ENCODE measurements at regions not wholly inside any gene's neighbourhood (a gene's known extent, or its start where the extent isn't known, plus 50 kb on each side); places are given as distances from the start of the nearest gene placed in this dataset.

- no peak for DNase-seq
Observed at GRCh38 chr6:170176898-170177771, 113.7 kb downstream of the DLL1 start.

- DNase-seq, result no peak
Observed at GRCh38 chr6:170176136-170176897, 114.6 kb downstream of the DLL1 start.

GRCh38 chr6:170175644-170176135 is 115.2 kb downstream of the DLL1 start:
- no peak for DNase-seq

GRCh38 chr6:170174771-170175643 is 115.9 kb downstream of the DLL1 start:
- no peak for DNase-seq

- DNase-seq, result no peak
Observed at GRCh38 chr6:170174124-170174770, 116.6 kb downstream of the DLL1 start.

- no peak for DNase-seq
Observed at GRCh38 chr6:170173335-170173881, 117.5 kb downstream of the DLL1 start.

- DNase-seq, result no peak
Observed at GRCh38 chr6:170172825-170173256, 118.0 kb downstream of the DLL1 start.

GRCh38 chr6:170172392-170172791 is 118.5 kb downstream of the DLL1 start:
- no peak for DNase-seq

GRCh38 chr6:170167657-170168159 is 123.2 kb downstream of the DLL1 start:
- no peak for DNase-seq

- no peak for DNase-seq
Observed at GRCh38 chr6:170166511-170167122, 124.3 kb downstream of the DLL1 start.

GRCh38 chr6:170165471-170166117 is 125.3 kb downstream of the DLL1 start:
- no peak for DNase-seq

- no peak for DNase-seq
Observed at GRCh38 chr6:170165085-170165470, 125.8 kb downstream of the DLL1 start.

GRCh38 chr6:170164271-170164900 is 126.5 kb downstream of the DLL1 start:
- no peak for DNase-seq

- no peak for DNase-seq
Observed at GRCh38 chr6:170163405-170164170, 127.3 kb downstream of the DLL1 start.

GRCh38 chr6:170162775-170163404 is 128.0 kb downstream of the DLL1 start:
- no peak for DNase-seq

GRCh38 chr6:170162011-170162774 is 128.7 kb downstream of the DLL1 start:
- no peak for DNase-seq

- DNase-seq, result no peak
Observed at GRCh38 chr6:170160628-170161611, 130.0 kb downstream of the DLL1 start.

Measured in GDM1 (cell line).